ENCODE measurements at regions not wholly inside any gene's neighbourhood (a gene's known extent, or its start where the extent isn't known, plus 50 kb on each side); places are given as distances from the start of the nearest gene placed in this dataset.
A peak's percentile ranks its signal among the peaks of the same experiment; 100 is the strongest.

- TF ChIP-seq ZNF687 (CRISPR knock-in tag; IDR thresholded peaks at IDR 0.05) (no peak), ZNF644 (CRISPR knock-in tag; IDR thresholded peaks at IDR 0.05; ENCODE audit: low read depth) (no peak), ZFP36L1 (CRISPR knock-in tag; IDR thresholded peaks at IDR 0.05) (no peak), SATB2 (CRISPR knock-in tag; IDR thresholded peaks at IDR 0.05) (no peak), ZMAT5 (CRISPR knock-in tag; IDR thresholded peaks at IDR 0.05; ENCODE audit: borderline replicate concordance, low read depth) (no peak), ZNF205 (CRISPR knock-in tag; IDR thresholded peaks at IDR 0.05) (no peak), MNT (IDR thresholded peaks at IDR 0.05) (no peak), ZNF562 (CRISPR knock-in tag; IDR thresholded peaks at IDR 0.05; ENCODE audit: borderline replicate concordance) (no peak), ZNF546 (CRISPR knock-in tag; conservative IDR thresholded peaks at IDR 0.05) (no peak), ARNTL (CRISPR knock-in tag; IDR thresholded peaks at IDR 0.05) (0 out of 2 replicates have a peak, but pooled peaks have one; percentile 3), ZNF7 (CRISPR knock-in tag; IDR thresholded peaks at IDR 0.05) (no peak), GLMP (CRISPR knock-in tag; IDR thresholded peaks at IDR 0.05; ENCODE audit: borderline replicate concordance) (no peak), ZNF646 (CRISPR knock-in tag; IDR thresholded peaks at IDR 0.05) (peak; percentile 46; the same call in 1 of the 2 replicates), DNMT3B (CRISPR knock-in tag; conservative IDR thresholded peaks at IDR 0.05) (no peak), NFIB (CRISPR knock-in tag; IDR thresholded peaks at IDR 0.05; ENCODE audit: borderline replicate concordance) (0 out of 2 replicates have a peak, but pooled peaks have one; percentile 10), MZF1 (CRISPR knock-in tag; IDR thresholded peaks at IDR 0.05; ENCODE audit: borderline replicate concordance) (no peak), ZNF572 (CRISPR knock-in tag; IDR thresholded peaks at IDR 0.05) (0 out of 2 replicates have a peak, but pooled peaks have one; percentile 21)
These were observed 77.4 kb downstream of the TTLL2 start (continued) for GRCh38 chr6:167402195-167402686.
